Calu3 (cell line): ENCODE measurements at regions not wholly inside any gene's neighbourhood (a gene's known extent, or its start where the extent isn't known, plus 50 kb on each side); places are given as distances from the start of the nearest gene placed in this dataset.

Source experiments
- BruUV-seq: library from RNA; stranded (reverse); fragments of 400-500 nt; replicated peaks from 2 replicates; lab custom pipeline; 2021; lab: Mats Ljungman, UMichigan
- CTCF ChIA-PET: fragments of 300-600 bp; sonication (Branson Sonifier 250); formaldehyde crosslinking; loops from one replicate; lab custom pipeline; 2022; ENCODE audit warnings: antibody characterized with exemption; lab: Charles Lee
- DNase-seq: peaks from one replicate; pipeline ENCODE4 v3.0.0; 2022
- H3K27ac Mint-ChIP-seq: one replicate; pipeline ENCODE4 v1.8.0; 2022; ENCODE audit warnings: mixed read lengths; ENCODE audit not compliant: unreplicated experiment
- H3K27me3 Mint-ChIP-seq: one replicate; pipeline ENCODE4 v1.8.0; 2022; ENCODE audit warnings: mixed read lengths; ENCODE audit not compliant: unreplicated experiment
- H3K36me3 Mint-ChIP-seq: one replicate; pipeline ENCODE4 v1.8.0; 2022; ENCODE audit warnings: mild to moderate bottlenecking, moderate library complexity, mixed read lengths; ENCODE audit not compliant: insufficient read depth, unreplicated experiment
- H3K4me1 Mint-ChIP-seq: one replicate; pipeline ENCODE4 v1.8.0; 2022; ENCODE audit warnings: mild to moderate bottlenecking, low read depth, mixed read lengths; ENCODE audit not compliant: unreplicated experiment
- H3K4me3 Mint-ChIP-seq: one replicate; pipeline ENCODE4 v1.8.0; 2022; ENCODE audit warnings: mild to moderate bottlenecking, low read depth, moderate library complexity, mixed read lengths; ENCODE audit not compliant: unreplicated experiment
- H3K9me3 Mint-ChIP-seq: one replicate; pipeline ENCODE4 v1.8.0; 2022; ENCODE audit warnings: low read depth, mixed read lengths; ENCODE audit not compliant: unreplicated experiment
- intact Hi-C: fragments of 100-400 bp; cut with micrococcal nuclease; formaldehyde crosslinking; loops from one replicate; pipeline ENCODE4 v1.10.0; 2022; ENCODE audit not compliant: unreplicated experiment
- TF ChIP-seq, protein P1 (sequence below): fragments of 200-600 bp; IDR thresholded peaks from one replicate; pipeline ENCODE4 v1.8.0; 2022; ENCODE audit warnings: antibody characterized with exemption; ENCODE audit not compliant: unreplicated experiment

DNA sequence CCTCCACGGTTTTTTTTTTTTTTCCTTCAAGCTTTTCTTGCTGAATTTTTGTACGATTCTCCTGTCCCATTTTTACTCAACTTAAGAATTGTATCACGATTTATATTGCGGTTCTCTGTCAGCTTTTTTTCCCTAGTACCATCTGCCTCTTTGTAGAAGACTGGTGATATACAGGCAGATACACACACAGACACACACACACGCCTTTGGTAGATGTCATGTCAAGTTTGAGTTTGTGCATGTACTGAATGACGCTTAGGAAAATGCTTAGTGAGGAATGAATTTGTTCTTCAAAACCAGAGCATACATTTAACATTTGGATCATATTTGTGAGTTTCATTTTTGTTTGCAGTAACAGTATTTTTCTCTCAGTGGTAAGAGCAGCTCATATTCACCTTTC lies 82.0 kb upstream of the MBNL2 start:
- Mint-ChIP-seq H3K27me3 (no peaks in the 10 kb centered on the region), H3K4me1 (peaks cover 38% of the 10 kb centered on the region), H3K4me3 (no peak overlapping the region), H3K27ac (peak overlapping the region; percentile 45), H3K9me3 (no peaks in the 10 kb centered on the region), H3K36me3 (peaks cover 6% of the 10 kb centered on the region)
- intact Hi-C loops, result no loop called here
- TF ChIP-seq, protein P1, sequence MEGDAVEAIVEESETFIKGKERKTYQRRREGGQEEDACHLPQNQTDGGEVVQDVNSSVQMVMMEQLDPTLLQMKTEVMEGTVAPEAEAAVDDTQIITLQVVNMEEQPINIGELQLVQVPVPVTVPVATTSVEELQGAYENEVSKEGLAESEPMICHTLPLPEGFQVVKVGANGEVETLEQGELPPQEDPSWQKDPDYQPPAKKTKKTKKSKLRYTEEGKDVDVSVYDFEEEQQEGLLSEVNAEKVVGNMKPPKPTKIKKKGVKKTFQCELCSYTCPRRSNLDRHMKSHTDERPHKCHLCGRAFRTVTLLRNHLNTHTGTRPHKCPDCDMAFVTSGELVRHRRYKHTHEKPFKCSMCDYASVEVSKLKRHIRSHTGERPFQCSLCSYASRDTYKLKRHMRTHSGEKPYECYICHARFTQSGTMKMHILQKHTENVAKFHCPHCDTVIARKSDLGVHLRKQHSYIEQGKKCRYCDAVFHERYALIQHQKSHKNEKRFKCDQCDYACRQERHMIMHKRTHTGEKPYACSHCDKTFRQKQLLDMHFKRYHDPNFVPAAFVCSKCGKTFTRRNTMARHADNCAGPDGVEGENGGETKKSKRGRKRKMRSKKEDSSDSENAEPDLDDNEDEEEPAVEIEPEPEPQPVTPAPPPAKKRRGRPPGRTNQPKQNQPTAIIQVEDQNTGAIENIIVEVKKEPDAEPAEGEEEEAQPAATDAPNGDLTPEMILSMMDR, result no peak
- CTCF ChIA-PET, result no interaction called here
- DNase-seq, result no peak
- BruUV-seq, result no TSS peak

DNA sequence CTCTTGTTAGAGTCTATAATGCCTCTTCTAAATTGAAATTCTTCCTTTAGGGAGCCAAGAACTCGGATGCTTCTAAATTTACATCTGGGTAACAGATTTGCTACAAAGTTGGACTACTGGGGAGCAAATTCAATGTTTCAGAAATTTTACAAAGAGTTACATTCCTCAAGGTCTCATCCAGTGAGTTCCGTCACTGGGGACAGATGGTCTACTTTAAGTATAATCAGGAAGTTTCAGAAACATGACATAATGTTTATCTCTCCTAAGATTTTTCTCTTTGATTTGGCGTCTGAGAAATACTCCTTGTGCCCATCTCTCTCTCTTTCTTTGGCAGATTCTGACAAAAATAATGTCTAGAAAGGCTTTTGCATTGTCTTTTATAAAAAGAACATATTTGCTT lies 81.5 kb upstream of the MBNL2 start:
- peaks cover 42% of the 10 kb centered on the region for H3K4me1 Mint-ChIP-seq
- H3K27me3 Mint-ChIP-seq, result no peaks in the 10 kb centered on the region
- no TSS peak for BruUV-seq
- H3K9me3 Mint-ChIP-seq, result no peaks in the 10 kb centered on the region
- TF ChIP-seq, protein P1, result no peak
- DNase-seq, result no peak
- H3K4me3 Mint-ChIP-seq, result no peak overlapping the region
- peaks cover 6% of the 10 kb centered on the region for H3K36me3 Mint-ChIP-seq
- H3K27ac Mint-ChIP-seq, result peak overlapping the region; percentile 45
- CTCF ChIA-PET, result interaction anchor here (1.9 kb wide), 1 partner anchor 31 kb away, joined by 10 read pairs; no protein-coding TSS in a partner anchor
- intact Hi-C loops, result no loop called here

DNA sequence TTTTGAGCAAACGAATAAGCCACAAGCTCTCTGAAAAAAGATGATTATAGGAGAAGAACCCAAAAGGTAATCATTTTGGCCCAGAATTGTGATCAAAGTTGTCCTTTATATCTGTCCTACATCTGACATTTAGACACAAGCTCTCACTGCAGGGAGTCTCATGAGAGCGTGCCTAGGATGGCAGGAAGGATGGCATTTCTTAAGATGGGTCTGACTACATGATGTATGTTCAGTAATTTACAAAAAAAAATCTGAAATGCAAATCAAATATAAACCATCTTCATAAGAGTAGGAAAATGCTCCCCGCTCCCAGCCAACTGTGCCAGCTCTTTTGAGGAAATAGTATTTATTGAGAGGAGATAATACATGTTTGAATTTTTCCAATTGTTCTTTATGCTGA lies 81.0 kb upstream of the MBNL2 start:
- peaks cover 39% of the 10 kb centered on the region for H3K4me1 Mint-ChIP-seq
- H3K4me3 Mint-ChIP-seq, result peak overlapping the region; percentile 75
- CTCF ChIA-PET, result interaction anchor here (1.0 to 1.9 kb wide), 3 partner anchors 16 to 71 kb away, joined by 4 to 15 read pairs (median 10); no protein-coding TSS in a partner anchor
- TF ChIP-seq, protein P1, result no peak
- BruUV-seq, result no TSS peak
- H3K27me3 Mint-ChIP-seq, result no peaks in the 10 kb centered on the region
- peak overlapping the region; percentile 96 for H3K27ac Mint-ChIP-seq
- DNase-seq, result no peak
- peaks cover 6% of the 10 kb centered on the region for H3K36me3 Mint-ChIP-seq
- intact Hi-C loops, result no loop called here
- no peaks in the 10 kb centered on the region for H3K9me3 Mint-ChIP-seq

DNA sequence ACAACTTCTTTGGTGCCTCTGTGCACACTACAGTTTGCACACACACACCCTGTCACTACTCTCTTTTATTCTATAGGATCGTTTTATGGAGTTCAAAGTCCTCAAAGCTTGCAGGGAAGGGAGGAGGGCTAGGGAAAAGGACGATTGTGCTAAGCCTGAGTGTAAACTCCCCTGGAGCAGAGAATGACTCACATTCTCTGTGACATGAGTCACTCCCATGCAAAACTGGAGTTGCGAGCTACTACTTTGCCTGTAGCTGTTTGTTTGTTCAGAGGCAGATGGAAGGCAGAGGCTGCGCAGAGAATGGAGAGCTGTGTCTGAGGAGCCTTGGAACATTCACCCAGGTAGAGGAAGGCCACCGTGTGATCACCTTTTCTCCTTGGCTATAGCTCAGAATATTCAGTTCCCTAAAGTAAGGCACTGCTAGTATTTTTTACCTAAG lies 80.5 kb upstream of the MBNL2 start:
- H3K4me3 Mint-ChIP-seq, result peak overlapping the region; percentile 75
- CTCF ChIA-PET, result interaction anchor here (1.0 to 1.9 kb wide), 3 partner anchors 16 to 71 kb away, joined by 4 to 15 read pairs (median 10); no protein-coding TSS in a partner anchor
- TF ChIP-seq, protein P1, result no peak
- H3K27ac Mint-ChIP-seq, result peak overlapping the region; percentile 96
- no peaks in the 10 kb centered on the region for H3K9me3 Mint-ChIP-seq
- H3K36me3 Mint-ChIP-seq, result peaks cover 6% of the 10 kb centered on the region
- no TSS peak for BruUV-seq
- intact Hi-C loops, result no loop called here
- DNase-seq, result peak; percentile 56
- H3K4me1 Mint-ChIP-seq, result peaks cover 34% of the 10 kb centered on the region
- no peaks in the 10 kb centered on the region for H3K27me3 Mint-ChIP-seq
